ENCODE measurements at regions not wholly inside any gene's neighbourhood (a gene's known extent, or its start where the extent isn't known, plus 50 kb on each side); places are given as distances from the start of the nearest gene placed in this dataset.

GRCh38 chr16:55203570-55203969, 120.4 kb upstream of the IRX6 start:
- no peaks in the 10 kb centered on the region for H3K79me2 ChIP-seq (replicated peaks; ENCODE audit: insufficient read depth)
- Mint-ChIP-seq H3K27me3 (ENCODE audit: insufficient read depth, low read depth, poor library complexity) (peaks cover 1% of the 10 kb centered on the region), H3K4me1 (peaks cover 14% of the 10 kb centered on the region), H3K36me3 (ENCODE audit: low read depth) (peaks cover 4% of the 10 kb centered on the region; the same call in 2 of the 3 replicates), H3K27ac (no peak overlapping the region), H3K4me3 (no peak overlapping the region), H3K9me3 (peaks cover 5% of the 10 kb centered on the region)
- no peak overlapping the region for H3K4me2 ChIP-seq
- no peaks in the 10 kb centered on the region for H4K20me1 ChIP-seq (replicated peaks; ENCODE audit: insufficient read depth)
- TF ChIP-seq EZH2 (IDR thresholded peaks at IDR 0.05; ENCODE audit: low read depth, unreplicated experiment) (no peak), EZH2phosphoT487 (IDR thresholded peaks at IDR 0.05; ENCODE audit: unreplicated experiment) (no peak), ZNF114 (CRISPR knock-in tag; IDR thresholded peaks at IDR 0.05) (no peak), POLR2AphosphoS5 (IDR thresholded peaks at IDR 0.05; ENCODE audit: low read depth) (no peak), ZNF331 (CRISPR knock-in tag; IDR thresholded peaks at IDR 0.05; ENCODE audit: low read depth) (no peak), JUNB (IDR thresholded peaks at IDR 0.05; ENCODE audit: unreplicated experiment) (no peak), STAT1 (IDR thresholded peaks at IDR 0.05; ENCODE audit: unreplicated experiment) (no peak), CTCF (conservative IDR thresholded peaks at IDR 0.05; ENCODE audit: low read depth in 2 of 2) (no peak), CREB1 (CRISPR knock-in tag; IDR thresholded peaks at IDR 0.05; ENCODE audit: low read depth) (no peak), NANOG (IDR thresholded peaks at IDR 0.05; ENCODE audit: borderline replicate concordance) (no peak), ZNF462 (CRISPR knock-in tag; IDR thresholded peaks at IDR 0.05) (no peak)
- TF ChIP-seq, protein P1, sequence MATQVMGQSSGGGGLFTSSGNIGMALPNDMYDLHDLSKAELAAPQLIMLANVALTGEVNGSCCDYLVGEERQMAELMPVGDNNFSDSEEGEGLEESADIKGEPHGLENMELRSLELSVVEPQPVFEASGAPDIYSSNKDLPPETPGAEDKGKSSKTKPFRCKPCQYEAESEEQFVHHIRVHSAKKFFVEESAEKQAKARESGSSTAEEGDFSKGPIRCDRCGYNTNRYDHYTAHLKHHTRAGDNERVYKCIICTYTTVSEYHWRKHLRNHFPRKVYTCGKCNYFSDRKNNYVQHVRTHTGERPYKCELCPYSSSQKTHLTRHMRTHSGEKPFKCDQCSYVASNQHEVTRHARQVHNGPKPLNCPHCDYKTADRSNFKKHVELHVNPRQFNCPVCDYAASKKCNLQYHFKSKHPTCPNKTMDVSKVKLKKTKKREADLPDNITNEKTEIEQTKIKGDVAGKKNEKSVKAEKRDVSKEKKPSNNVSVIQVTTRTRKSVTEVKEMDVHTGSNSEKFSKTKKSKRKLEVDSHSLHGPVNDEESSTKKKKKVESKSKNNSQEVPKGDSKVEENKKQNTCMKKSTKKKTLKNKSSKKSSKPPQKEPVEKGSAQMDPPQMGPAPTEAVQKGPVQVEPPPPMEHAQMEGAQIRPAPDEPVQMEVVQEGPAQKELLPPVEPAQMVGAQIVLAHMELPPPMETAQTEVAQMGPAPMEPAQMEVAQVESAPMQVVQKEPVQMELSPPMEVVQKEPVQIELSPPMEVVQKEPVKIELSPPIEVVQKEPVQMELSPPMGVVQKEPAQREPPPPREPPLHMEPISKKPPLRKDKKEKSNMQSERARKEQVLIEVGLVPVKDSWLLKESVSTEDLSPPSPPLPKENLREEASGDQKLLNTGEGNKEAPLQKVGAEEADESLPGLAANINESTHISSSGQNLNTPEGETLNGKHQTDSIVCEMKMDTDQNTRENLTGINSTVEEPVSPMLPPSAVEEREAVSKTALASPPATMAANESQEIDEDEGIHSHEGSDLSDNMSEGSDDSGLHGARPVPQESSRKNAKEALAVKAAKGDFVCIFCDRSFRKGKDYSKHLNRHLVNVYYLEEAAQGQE (IDR thresholded peaks at IDR 0.05; ENCODE audit: unreplicated experiment): no peak
- TF ChIP-seq, protein P2, sequence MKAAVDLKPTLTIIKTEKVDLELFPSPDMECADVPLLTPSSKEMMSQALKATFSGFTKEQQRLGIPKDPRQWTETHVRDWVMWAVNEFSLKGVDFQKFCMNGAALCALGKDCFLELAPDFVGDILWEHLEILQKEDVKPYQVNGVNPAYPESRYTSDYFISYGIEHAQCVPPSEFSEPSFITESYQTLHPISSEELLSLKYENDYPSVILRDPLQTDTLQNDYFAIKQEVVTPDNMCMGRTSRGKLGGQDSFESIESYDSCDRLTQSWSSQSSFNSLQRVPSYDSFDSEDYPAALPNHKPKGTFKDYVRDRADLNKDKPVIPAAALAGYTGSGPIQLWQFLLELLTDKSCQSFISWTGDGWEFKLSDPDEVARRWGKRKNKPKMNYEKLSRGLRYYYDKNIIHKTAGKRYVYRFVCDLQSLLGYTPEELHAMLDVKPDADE (IDR thresholded peaks at IDR 0.05): no peak
- no peaks in the 10 kb centered on the region for H3K4me1 ChIP-seq (ENCODE audit: insufficient read depth)
- no peak overlapping the region for H3K4me3 ChIP-seq
- H3K9me2 ChIP-seq (ENCODE audit: insufficient read depth): no peaks in the 10 kb centered on the region
- no peak overlapping the region for H2AFZ ChIP-seq
- no peaks in the 10 kb centered on the region for H3F3A ChIP-seq (replicated peaks; ENCODE audit: low read depth)
- no peaks in the 10 kb centered on the region for H3K36me3 ChIP-seq (ENCODE audit: insufficient read depth)
- no peak for DNase-seq (ENCODE audit: low spot score)
- H3K27ac ChIP-seq (ENCODE audit: low read depth): no peak overlapping the region
- no peaks in the 10 kb centered on the region for H3K27me3 ChIP-seq (ENCODE audit: insufficient read depth)
- ATAC-seq: no peak
